ENCODE measurements at regions not wholly inside any gene's neighbourhood (a gene's known extent, or its start where the extent isn't known, plus 50 kb on each side); places are given as distances from the start of the nearest gene placed in this dataset.
"Not testable (repeated sequence)": the region's sequence is repeated elsewhere in the genome, so short reads cannot be mapped to it uniquely, and the experiment has no call there.

- peak; percentile 98 for DNase-seq
Observed at GRCh38 chr11:67873223-67873622, 130.7 kb downstream of the UNC93B1 start.

- DNase-seq: not testable (repeated sequence)
Observed at GRCh38 chr11:67871168-67871567, 132.7 kb downstream of the UNC93B1 start.

- not testable (repeated sequence) for DNase-seq
Observed at GRCh38 chr11:67862896-67863295, 141.0 kb downstream of the UNC93B1 start.

GRCh38 chr11:67859513-67860161 lies 144.3 kb downstream of the UNC93B1 start:
- not testable (repeated sequence) for DNase-seq

GRCh38 chr11:67850747-67851146 lies 153.2 kb downstream of the UNC93B1 start:
- not testable (repeated sequence) for DNase-seq

GRCh38 chr11:67849766-67850165 lies 154.1 kb downstream of the UNC93B1 start:
- DNase-seq: not testable (repeated sequence)

- DNase-seq: peak; percentile 55
Observed at GRCh38 chr11:67847896-67848875, 155.7 kb downstream of the UNC93B1 start.

GRCh38 chr11:67846303-67846702 lies 157.6 kb downstream of the UNC93B1 start:
- DNase-seq: not testable (repeated sequence)

GRCh38 chr11:67845296-67845695 lies 158.6 kb downstream of the UNC93B1 start:
- not testable (repeated sequence) for DNase-seq

GRCh38 chr11:67840599-67840998 lies 163.3 kb downstream of the UNC93B1 start:
- DNase-seq: not testable (repeated sequence)

- DNase-seq: not testable (repeated sequence)
Observed at GRCh38 chr11:67830152-67830551, 155.7 kb upstream of the ALDH3B2 start.

GRCh38 chr11:67826951-67827296 lies 152.5 kb upstream of the ALDH3B2 start:
- DNase-seq: not testable (repeated sequence)

GRCh38 chr11:67826028-67826950 lies 151.9 kb upstream of the ALDH3B2 start:
- DNase-seq: peak; percentile 82

GRCh38 chr11:67824861-67825260 lies 150.4 kb upstream of the ALDH3B2 start:
- not testable (repeated sequence) for DNase-seq

- DNase-seq: no peak
Observed at GRCh38 chr11:67820081-67820480, 145.7 kb upstream of the ALDH3B2 start.

- not testable (repeated sequence) for DNase-seq
Observed at GRCh38 chr11:67817558-67817957, 143.1 kb upstream of the ALDH3B2 start.

- DNase-seq: not testable (repeated sequence)
Observed at GRCh38 chr11:67809301-67809700, 134.9 kb upstream of the ALDH3B2 start.

- not testable (repeated sequence) for DNase-seq
Observed at GRCh38 chr11:67807896-67808295, 133.5 kb upstream of the ALDH3B2 start.

GRCh38 chr11:67806728-67807235 lies 132.4 kb upstream of the ALDH3B2 start:
- DNase-seq: not testable (repeated sequence)

GRCh38 chr11:67806183-67806582 lies 131.8 kb upstream of the ALDH3B2 start:
- DNase-seq: peak; percentile 15

- DNase-seq: peak; percentile 94
Observed at GRCh38 chr11:67805253-67806126, 131.1 kb upstream of the ALDH3B2 start.
